Activated CD8-positive, alpha-beta T cell treated with anti-CD3 and anti-CD28 coated beads, Interleukin-2, amount 10 ng/mL, durations not matched to agents 7 days and 5 days (primary cell): ENCODE measurements at regions not wholly inside any gene's neighbourhood (a gene's known extent, or its start where the extent isn't known, plus 50 kb on each side); places are given as distances from the start of the nearest gene placed in this dataset.
"Not testable (repeated sequence)": the region's sequence is repeated elsewhere in the genome, so short reads cannot be mapped to it uniquely, and the experiment has no call there.

Experiments
- ATAC-seq: fragments of 150-1000 bp; cut with Tn5 transposase; one replicate; pipeline ENCODE4 v1.10.0; 2021; ENCODE audit warnings: moderate library complexity
- CTCF ChIA-PET: fragments of 350-600 bp; sonication (Branson Sonifier 250); formaldehyde crosslinking; loops from one replicate; lab custom pipeline; 2021; ENCODE audit warnings: antibody characterized with exemption; lab: Charles Lee
- POLR2A ChIA-PET: fragments of 350-600 bp; sonication (Branson Sonifier 250); formaldehyde crosslinking; loops from one replicate; lab custom pipeline; 2021; ENCODE audit warnings: antibody characterized with exemption; lab: Charles Lee
- DNase-seq: peaks from one replicate; pipeline ENCODE4 v3.0.0-alpha.2; 2020
- H3K27ac Mint-ChIP-seq: one replicate; pipeline ENCODE4 v1.8.0; 2021; ENCODE audit warnings: mild to moderate bottlenecking, mixed read lengths
- H3K27me3 Mint-ChIP-seq: one replicate; pipeline ENCODE4 v1.8.0; 2021; ENCODE audit warnings: low read depth, mixed read lengths
- H3K36me3 Mint-ChIP-seq: one replicate; pipeline ENCODE4 v1.8.0; 2021; ENCODE audit warnings: low read depth, mixed read lengths
- H3K4me1 Mint-ChIP-seq: one replicate; pipeline ENCODE4 v1.8.0; 2021; ENCODE audit warnings: low read depth, mixed read lengths
- H3K4me3 Mint-ChIP-seq: one replicate; pipeline ENCODE4 v1.8.0; 2021; ENCODE audit warnings: mild to moderate bottlenecking, mixed read lengths
- H3K9me3 Mint-ChIP-seq: one replicate; pipeline ENCODE4 v1.8.0; 2022; ENCODE audit warnings: mixed read lengths; ENCODE audit not compliant: insufficient read depth

- no peaks in the 10 kb centered on the region for H3K27me3 Mint-ChIP-seq
- ATAC-seq: no peak
- no peaks in the 10 kb centered on the region for H3K4me1 Mint-ChIP-seq
- no peak for DNase-seq
- no peaks in the 10 kb centered on the region for H3K9me3 Mint-ChIP-seq
- H3K36me3 Mint-ChIP-seq: no peaks in the 10 kb centered on the region
- CTCF ChIA-PET: no interaction called here
- no peak overlapping the region for H3K4me3 Mint-ChIP-seq
- no peak overlapping the region for H3K27ac Mint-ChIP-seq
- POLR2A ChIA-PET: no interaction called here
Measured at GRCh38 chrX:112961981-112962380, 121.3 kb upstream of the AMOT start.

GRCh38 chrX:112947981-112948615 is 107.5 kb upstream of the AMOT start:
- no peaks in the 10 kb centered on the region for H3K9me3 Mint-ChIP-seq
- H3K27ac Mint-ChIP-seq: no peak overlapping the region
- H3K4me1 Mint-ChIP-seq: no peaks in the 10 kb centered on the region
- H3K4me3 Mint-ChIP-seq: no peak overlapping the region
- no peak for ATAC-seq
- H3K27me3 Mint-ChIP-seq: no peaks in the 10 kb centered on the region
- CTCF ChIA-PET: no interaction called here
- no peaks in the 10 kb centered on the region for H3K36me3 Mint-ChIP-seq
- POLR2A ChIA-PET: no interaction called here
- no peak for DNase-seq

- no peak overlapping the region for H3K4me3 Mint-ChIP-seq
- no peak for DNase-seq
- no peaks in the 10 kb centered on the region for H3K36me3 Mint-ChIP-seq
- no peaks in the 10 kb centered on the region for H3K9me3 Mint-ChIP-seq
- H3K27me3 Mint-ChIP-seq: no peaks in the 10 kb centered on the region
- POLR2A ChIA-PET: no interaction called here
- CTCF ChIA-PET: no interaction called here
- ATAC-seq: no peak
- H3K4me1 Mint-ChIP-seq: no peaks in the 10 kb centered on the region
- no peak overlapping the region for H3K27ac Mint-ChIP-seq
Measured at GRCh38 chrX:112946227-112946626, 105.6 kb upstream of the AMOT start.

- ChIA-PET POLR2A (no interaction called here), CTCF (no interaction called here)
- DNase-seq (no peak), ATAC-seq (no peak)
- Mint-ChIP-seq H3K9me3 (no peaks in the 10 kb centered on the region), H3K4me1 (no peaks in the 10 kb centered on the region), H3K27me3 (no peaks in the 10 kb centered on the region), H3K27ac (no peak overlapping the region), H3K4me3 (no peak overlapping the region), H3K36me3 (no peaks in the 10 kb centered on the region)
Measured at GRCh38 chrX:112945826-112946225, 105.2 kb upstream of the AMOT start.

GRCh38 chrX:112941209-112941837 is 100.7 kb upstream of the AMOT start:
- ChIA-PET CTCF (no interaction called here), POLR2A (no interaction called here)
- Mint-ChIP-seq H3K27ac (no peak overlapping the region), H3K36me3 (no peaks in the 10 kb centered on the region), H3K27me3 (no peaks in the 10 kb centered on the region), H3K4me3 (no peak overlapping the region), H3K4me1 (no peaks in the 10 kb centered on the region), H3K9me3 (no peaks in the 10 kb centered on the region)
- DNase-seq: no peak
- ATAC-seq: no peak

GRCh38 chrX:112935029-112935428 is 94.4 kb upstream of the AMOT start:
- no peak overlapping the region for H3K27ac Mint-ChIP-seq
- H3K4me3 Mint-ChIP-seq: no peak overlapping the region
- H3K27me3 Mint-ChIP-seq: no peaks in the 10 kb centered on the region
- ChIA-PET POLR2A (no interaction called here), CTCF (no interaction called here)
- DNase-seq: no peak
- no peak for ATAC-seq
- H3K9me3 Mint-ChIP-seq: no peaks in the 10 kb centered on the region
- H3K36me3 Mint-ChIP-seq: no peaks in the 10 kb centered on the region
- no peaks in the 10 kb centered on the region for H3K4me1 Mint-ChIP-seq

GRCh38 chrX:112931900-112932299 is 91.3 kb upstream of the AMOT start:
- no peaks in the 10 kb centered on the region for H3K27me3 Mint-ChIP-seq
- no peak overlapping the region for H3K4me3 Mint-ChIP-seq
- ATAC-seq (no peak), DNase-seq (no peak)
- ChIA-PET POLR2A (no interaction called here), CTCF (no interaction called here)
- no peaks in the 10 kb centered on the region for H3K4me1 Mint-ChIP-seq
- no peaks in the 10 kb centered on the region for H3K36me3 Mint-ChIP-seq
- H3K9me3 Mint-ChIP-seq: no peaks in the 10 kb centered on the region
- H3K27ac Mint-ChIP-seq: no peak overlapping the region

GRCh38 chrX:112931478-112931877 is 90.8 kb upstream of the AMOT start:
- Mint-ChIP-seq H3K4me1 (no peaks in the 10 kb centered on the region), H3K9me3 (no peaks in the 10 kb centered on the region), H3K27ac (no peak overlapping the region), H3K4me3 (no peak overlapping the region), H3K27me3 (no peaks in the 10 kb centered on the region), H3K36me3 (no peaks in the 10 kb centered on the region)
- POLR2A ChIA-PET: no interaction called here
- CTCF ChIA-PET: no interaction called here
- DNase-seq: no peak
- ATAC-seq: no peak

- H3K9me3 Mint-ChIP-seq, H3K36me3 Mint-ChIP-seq, DNase-seq, POLR2A ChIA-PET, ATAC-seq, H3K27me3 Mint-ChIP-seq, H3K4me3 Mint-ChIP-seq, H3K4me1 Mint-ChIP-seq, CTCF ChIA-PET, H3K27ac Mint-ChIP-seq: not testable (repeated sequence)
Measured at GRCh38 chrX:112923381-112923780, 82.8 kb upstream of the AMOT start.

GRCh38 chrX:112913807-112914206 is 73.2 kb upstream of the AMOT start:
- H3K9me3 Mint-ChIP-seq: no peaks in the 10 kb centered on the region
- ChIA-PET POLR2A (no interaction called here), CTCF (no interaction called here)
- no peak overlapping the region for H3K27ac Mint-ChIP-seq
- no peaks in the 10 kb centered on the region for H3K36me3 Mint-ChIP-seq
- no peak overlapping the region for H3K4me3 Mint-ChIP-seq
- no peaks in the 10 kb centered on the region for H3K27me3 Mint-ChIP-seq
- DNase-seq: no peak
- no peaks in the 10 kb centered on the region for H3K4me1 Mint-ChIP-seq
- no peak for ATAC-seq

GRCh38 chrX:112910418-112910817 is 69.8 kb upstream of the AMOT start:
- H3K9me3 Mint-ChIP-seq: no peaks in the 10 kb centered on the region
- no peak overlapping the region for H3K4me3 Mint-ChIP-seq
- ChIA-PET POLR2A (no interaction called here), CTCF (no interaction called here)
- H3K36me3 Mint-ChIP-seq: no peaks in the 10 kb centered on the region
- H3K27me3 Mint-ChIP-seq: no peaks in the 10 kb centered on the region
- no peak for DNase-seq
- ATAC-seq: no peak
- no peak overlapping the region for H3K27ac Mint-ChIP-seq
- H3K4me1 Mint-ChIP-seq: no peaks in the 10 kb centered on the region

- Mint-ChIP-seq H3K9me3 (no peaks in the 10 kb centered on the region), H3K27me3 (no peaks in the 10 kb centered on the region), H3K36me3 (no peaks in the 10 kb centered on the region), H3K27ac (no peak overlapping the region), H3K4me1 (no peaks in the 10 kb centered on the region), H3K4me3 (no peak overlapping the region)
- POLR2A ChIA-PET: no interaction called here
- DNase-seq (no peak), ATAC-seq (no peak)
- CTCF ChIA-PET: no interaction called here
Measured at GRCh38 chrX:112901869-112902725, 61.5 kb upstream of the AMOT start.
